Natural killer cell (primary cell): ENCODE measurements at regions not wholly inside any gene's neighbourhood (a gene's known extent, or its start where the extent isn't known, plus 50 kb on each side); places are given as distances from the start of the nearest gene placed in this dataset.

ENCODE experiments used
- ATAC-seq, 3 donors: fragments of 150-1000 bp in 2 of 3; fragments of 200-7000 bp in 1 of 3; cut with Tn5 transposase; 1 replicate in 1 of 3; 2 replicates in 2 of 3; pipeline ENCODE4 v1.10.0; 2021; ENCODE audit warnings: mild to moderate bottlenecking in 2 of 3, moderate library complexity in 2 of 3
- DNase-seq, 2 donors: peaks; one replicate each; pipeline versions ENCODE4 v3.0.0 to v3.0.0-alpha.2; 2013 to 2021; ENCODE audit warnings: mixed read lengths in 1 of 2
- H3K27ac ChIP-seq: one replicate; pipeline ENCODE4 v1.5.1; 2013; ENCODE audit warnings: mild to moderate bottlenecking, low read length
- H3K27me3 ChIP-seq: one replicate; pipeline ENCODE4 v1.6.1; 2013; ENCODE audit warnings: low read length; ENCODE audit not compliant: control insufficient read depth, insufficient read depth
- H3K36me3 ChIP-seq: one replicate; pipeline ENCODE4 v1.6.1; 2013; ENCODE audit warnings: low read length; ENCODE audit not compliant: control insufficient read depth, insufficient read depth
- H3K4me1 ChIP-seq: one replicate; pipeline ENCODE4 v1.6.1; 2013; ENCODE audit warnings: low read length; ENCODE audit not compliant: control insufficient read depth, insufficient read depth
- H3K4me3 ChIP-seq: one replicate; pipeline ENCODE4 v1.5.1; 2013; ENCODE audit warnings: low read length
- H3K9me3 ChIP-seq: one replicate; pipeline ENCODE4 v1.6.1; 2013; ENCODE audit warnings: low read length; ENCODE audit not compliant: control insufficient read depth, insufficient read depth
- H3K27ac Mint-ChIP-seq, 2 donors: one replicate each; pipeline ENCODE4 v1.8.0; 2022; ENCODE audit warnings: mild to moderate bottlenecking in 2 of 2, mixed read lengths in 2 of 2, moderate library complexity in 1 of 2
- H3K27me3 Mint-ChIP-seq, 2 donors: one replicate each; pipeline ENCODE4 v1.8.0; 2022; ENCODE audit warnings: low read depth in 2 of 2, mixed read lengths in 2 of 2
- H3K36me3 Mint-ChIP-seq: one replicate; pipeline ENCODE4 v1.8.0; 2022; ENCODE audit warnings: mixed read lengths
- H3K4me1 Mint-ChIP-seq, 2 donors: one replicate each; pipeline ENCODE4 v1.8.0; 2022; ENCODE audit warnings: mixed read lengths in 2 of 2
- H3K4me3 Mint-ChIP-seq: one replicate; pipeline ENCODE4 v1.8.0; 2022; ENCODE audit warnings: mild to moderate bottlenecking, moderate library complexity, mixed read lengths
- H3K9me3 Mint-ChIP-seq, 2 donors: one replicate each; pipeline ENCODE4 v1.8.0; 2022; ENCODE audit warnings: mixed read lengths in 2 of 2
- CTCF ChIP-seq: fragments of 200-600 bp; IDR thresholded peaks from one replicate; pipeline ENCODE4 v1.8.0; 2022; ENCODE audit warnings: antibody characterized with exemption
- WGBS: methylation state at CpG from one replicate; pipeline ENCODE4 v1.1.7; 2013; ENCODE audit warnings: missing lambda C conversion rate; ENCODE audit not compliant: insufficient coverage; 5-methylcytosine and 5-hydroxymethylcytosine counted together
- intact Hi-C: fragments of 100-400 bp; cut with micrococcal nuclease; formaldehyde crosslinking; loops from one replicate; pipeline ENCODE4 v1.14.2; 2022

- H3K27me3 Mint-ChIP-seq: peaks cover 7 to 8% of the 10 kb centered on the region in 2 donors
- H3K36me3 Mint-ChIP-seq: no peaks in the 10 kb centered on the region
- H3K27me3 ChIP-seq: no peaks in the 10 kb centered on the region
- no peak overlapping the region for H3K4me3 Mint-ChIP-seq
- peaks cover 0 to 2% of the 10 kb centered on the region in 2 donors for H3K9me3 Mint-ChIP-seq
- no peaks in the 10 kb centered on the region for H3K4me1 ChIP-seq
- intact Hi-C loops: no loop called here
- 88% methylated on average over 4 of the region's 4 CpGs for WGBS
- H3K27ac Mint-ChIP-seq: no peak overlapping the region
- TF ChIP-seq CTCF: no peak
- DNase-seq (no peak), ATAC-seq (no peak)
- no peaks in the 10 kb centered on the region for H3K36me3 ChIP-seq
- no peak overlapping the region for H3K4me3 ChIP-seq
- no peak overlapping the region for H3K27ac ChIP-seq
- H3K4me1 Mint-ChIP-seq: no peaks in the 10 kb centered on the region
- no peaks in the 10 kb centered on the region for H3K9me3 ChIP-seq
These were observed 176.5 kb upstream of the SLC24A2 start for GRCh38 chr9:19965336-19965735.

- intact Hi-C loops: no loop called here
- H3K9me3 ChIP-seq: no peaks in the 10 kb centered on the region
- H3K36me3 Mint-ChIP-seq: no peaks in the 10 kb centered on the region
- no peaks in the 10 kb centered on the region for H3K4me1 ChIP-seq
- DNase-seq (no peak), ATAC-seq (no peak)
- H3K4me1 Mint-ChIP-seq: no peaks in the 10 kb centered on the region
- peaks cover 0 to under 1% of the 10 kb centered on the region in 2 donors for H3K9me3 Mint-ChIP-seq
- H3K4me3 Mint-ChIP-seq: no peak overlapping the region
- H3K4me3 ChIP-seq: no peak overlapping the region
- no peaks in the 10 kb centered on the region for H3K27me3 ChIP-seq
- WGBS: 100% methylated on average over 1 of the region's 1 CpG
- no peak overlapping the region for H3K27ac Mint-ChIP-seq
- no peak overlapping the region for H3K27ac ChIP-seq
- no peaks in the 10 kb centered on the region for H3K36me3 ChIP-seq
- no peak for TF ChIP-seq CTCF
- peaks cover 7 to 25% of the 10 kb centered on the region in 2 donors for H3K27me3 Mint-ChIP-seq
These were observed 159.2 kb upstream of the SLC24A2 start for GRCh38 chr9:19947996-19948395.

GRCh38 chr9:19946441-19947109 is 157.7 kb upstream of the SLC24A2 start:
- Mint-ChIP-seq H3K4me1 (no peaks in the 10 kb centered on the region), H3K4me3 (no peak overlapping the region), H3K27me3 (peaks cover 11 to 35% of the 10 kb centered on the region in 2 donors), H3K36me3 (no peaks in the 10 kb centered on the region), H3K27ac (no peak overlapping the region), H3K9me3 (no peaks in the 10 kb centered on the region)
- Histone ChIP-seq H3K4me3 (no peak overlapping the region), H3K27me3 (no peaks in the 10 kb centered on the region), H3K36me3 (no peaks in the 10 kb centered on the region), H3K4me1 (no peaks in the 10 kb centered on the region), H3K9me3 (no peaks in the 10 kb centered on the region), H3K27ac (no peak overlapping the region)
- ATAC-seq (no peak), DNase-seq (peak in 1 of 2 donors; percentile 24)
- intact Hi-C loops: no loop called here
- 69% methylated on average over 4 of the region's 4 CpGs for WGBS
- TF ChIP-seq CTCF: no peak

GRCh38 chr9:19941874-19942273 is 153.0 kb upstream of the SLC24A2 start:
- intact Hi-C loops: no loop called here
- H3K9me3 Mint-ChIP-seq: no peaks in the 10 kb centered on the region
- no peak overlapping the region for H3K4me3 Mint-ChIP-seq
- H3K27me3 Mint-ChIP-seq: peaks cover 11 to 35% of the 10 kb centered on the region in 2 donors
- H3K36me3 ChIP-seq: no peaks in the 10 kb centered on the region
- H3K27ac Mint-ChIP-seq: no peak overlapping the region
- no peak for TF ChIP-seq CTCF
- H3K4me1 ChIP-seq: no peaks in the 10 kb centered on the region
- WGBS: 81% methylated on average over 2 of the region's 2 CpGs
- no peaks in the 10 kb centered on the region for H3K36me3 Mint-ChIP-seq
- DNase-seq: no peak
- no peaks in the 10 kb centered on the region for H3K27me3 ChIP-seq
- H3K27ac ChIP-seq: no peak overlapping the region
- H3K4me1 Mint-ChIP-seq: no peaks in the 10 kb centered on the region
- H3K4me3 ChIP-seq: no peak overlapping the region
- H3K9me3 ChIP-seq: no peaks in the 10 kb centered on the region
- no peak for ATAC-seq
